GM12878 (cell line): ENCODE measurements at regions not wholly inside any gene's neighbourhood (a gene's known extent, or its start where the extent isn't known, plus 50 kb on each side); places are given as distances from the start of the nearest gene placed in this dataset.

Experiments used
- ATAC-seq: fragments of 200-7000 bp; cut with Tn5 transposase; 3 replicates; pipeline ENCODE4 v1.9.1; 2020; ENCODE audit warnings: mild to moderate bottlenecking, moderate library complexity
- BruUV-seq: library from RNA; stranded (reverse); fragments of 400-500 nt; replicated peaks from 2 replicates; lab custom pipeline; 2021; lab: Mats Ljungman, UMichigan
- CTCF ChIA-PET: fragments of 300-600 bp; sonication (Branson Sonifier 250); formaldehyde crosslinking; extraction: SDS; loops from one replicate; lab custom pipeline; 2021; ENCODE audit warnings: inconsistent platforms; lab: Yijun Ruan, JAX
- POLR2A ChIA-PET: fragments of 350-600 bp; formaldehyde crosslinking; extraction: SDS; loops from one replicate; lab custom pipeline; 2021; ENCODE audit warnings: inconsistent platforms; lab: Charles Lee
- RAD21 ChIA-PET: fragments of 300-600 bp; sonication (Branson Sonifier 250); formaldehyde crosslinking; loops from one replicate; lab custom pipeline; 2023; ENCODE audit warnings: antibody characterized with exemption; ENCODE audit not compliant: unreplicated experiment; lab: Charles Lee
- SMC1A ChIA-PET: fragments of 300-600 bp; sonication (Branson Sonifier 250); formaldehyde crosslinking; loops from one replicate; lab custom pipeline; 2023; ENCODE audit not compliant: unreplicated experiment, uncharacterized antibody; lab: Charles Lee
- DNase-seq: peaks from one replicate; pipeline ENCODE4 v3.0.0-alpha.2; 2011; ENCODE audit warnings: low read depth, low spot score
- FAIRE-seq: peaks from 3 replicates; lab custom pipeline; 2011; peaks lifted over from hg19 to GRCh38; lab: Jason Lieb, UNC
- H2AFZ ChIP-seq: 2 replicates; pipeline ENCODE4 v1.6.0; 2011; ENCODE audit warnings: low read depth, low read length, control low read depth; ENCODE audit not compliant: control insufficient read depth
- H3K27ac ChIP-seq: 2 replicates; pipeline ENCODE4 v1.5.1; 2011; ENCODE audit warnings: control low read depth; ENCODE audit not compliant: control insufficient read depth, insufficient read depth
- H3K27me3 ChIP-seq, 2 experiments: replicated peaks in 1 of 2; 2 replicates each; pipeline versions ENCODE4 v1.6.0 to v1.6.1; 2011; ENCODE audit warnings: low read length in 1 of 2; ENCODE audit not compliant: control insufficient read depth in 2 of 2, insufficient read depth in 2 of 2
- H3K36me3 ChIP-seq, 2 experiments: 2 replicates each; pipeline ENCODE4 v1.5.1; 2011; ENCODE audit warnings: low read length in 1 of 2; ENCODE audit not compliant: control insufficient read depth in 2 of 2, insufficient read depth in 2 of 2
- H3K4me1 ChIP-seq: 2 replicates; pipeline ENCODE4 v1.6.1; 2011; ENCODE audit warnings: mild to moderate bottlenecking, low read length, moderate library complexity, mixed read lengths; ENCODE audit not compliant: control insufficient read depth, insufficient read depth
- H3K4me2 ChIP-seq: 2 replicates; pipeline ENCODE4 v1.6.0; 2011; ENCODE audit warnings: control low read depth; ENCODE audit not compliant: control insufficient read depth, insufficient read depth
- H3K4me3 ChIP-seq: fragments of 200-600 bp; sonication (generic); 2 replicates; pipeline ENCODE4 v1.5.1; 2016
- H3K79me2 ChIP-seq: 2 replicates; pipeline ENCODE4 v1.6.0; 2011; ENCODE audit warnings: low read length; ENCODE audit not compliant: control insufficient read depth, insufficient read depth
- H3K9ac ChIP-seq: 2 replicates; pipeline ENCODE4 v1.8.0; 2011; ENCODE audit warnings: low read length, control low read depth, mixed read lengths; ENCODE audit not compliant: control insufficient read depth, insufficient read depth
- H3K9me3 ChIP-seq: replicated peaks from 3 replicates; pipeline ENCODE4 v1.5.1; 2011; ENCODE audit warnings: mild to moderate bottlenecking, low read length; ENCODE audit not compliant: control insufficient read depth, insufficient read depth
- H4K20me1 ChIP-seq: 2 replicates; pipeline ENCODE4 v1.6.0; 2011; ENCODE audit not compliant: control insufficient read depth, insufficient read depth
- BCL11A ChIP-seq: IDR thresholded peaks from 2 replicates; pipeline ENCODE4 v1.6.1; 2011; ENCODE audit warnings: low read depth, low read length
- ELK1 ChIP-seq: IDR thresholded peaks from 2 replicates; pipeline ENCODE4 v1.6.1; 2012; ENCODE audit warnings: low read depth, low read length, improper control_type of control experiment
- EZH2 ChIP-seq: IDR thresholded peaks from 2 replicates; pipeline ENCODE4 v1.6.1; 2012; ENCODE audit warnings: low read depth, mild to moderate bottlenecking, control low read depth, inconsistent platforms, low read length, borderline replicate concordance; ENCODE audit not compliant: control insufficient read depth
- GATAD2B ChIP-seq: fragments of 450-650 bp; conservative IDR thresholded peaks from 2 replicates; pipeline ENCODE4 v1.6.1; 2017; ENCODE audit warnings: low read depth, mild to moderate bottlenecking, moderate library complexity
- IRF4 ChIP-seq: IDR thresholded peaks from 2 replicates; pipeline ENCODE4 v1.6.1; 2011; ENCODE audit warnings: low read depth, low read length
- MEF2B ChIP-seq: fragments of 450-650 bp; IDR thresholded peaks from 2 replicates; pipeline ENCODE4 v1.6.1; 2018; ENCODE audit warnings: mild to moderate bottlenecking, moderate library complexity; ENCODE audit not compliant: partially characterized antibody, poor library complexity, severe bottlenecking
- MXI1 ChIP-seq: fragments of 150-350 bp; IDR thresholded peaks from 2 replicates; pipeline ENCODE4 v1.6.1; 2011; ENCODE audit warnings: low read depth, mild to moderate bottlenecking, inconsistent platforms, low read length, improper control_type of control experiment
- NFYB ChIP-seq: IDR thresholded peaks from 2 replicates; pipeline ENCODE4 v1.6.1; 2011; ENCODE audit warnings: low read depth, mild to moderate bottlenecking, low read length, improper control_type of control experiment, moderate library complexity; ENCODE audit not compliant: insufficient read depth
- NR2F1 ChIP-seq: fragments of 450-650 bp; conservative IDR thresholded peaks from 2 replicates; pipeline ENCODE4 v1.6.1; 2017; ENCODE audit warnings: mild to moderate bottlenecking
- PAX5 ChIP-seq: IDR thresholded peaks from 2 replicates; pipeline ENCODE4 v1.6.1; 2011; ENCODE audit warnings: low read depth, low read length, borderline replicate concordance
- REST ChIP-seq: IDR thresholded peaks from 2 replicates; pipeline ENCODE4 v1.6.1; 2012; ENCODE audit warnings: mild to moderate bottlenecking, low read depth, low read length
- SMC3 ChIP-seq: IDR thresholded peaks from 2 replicates; pipeline ENCODE4 v1.6.1; 2011; ENCODE audit warnings: low read length, improper control_type of control experiment, borderline replicate concordance
- SREBF1 ChIP-seq: IDR thresholded peaks from 2 replicates; pipeline ENCODE4 v1.6.1; 2012; ENCODE audit warnings: mild to moderate bottlenecking, low read length
- TARDBP ChIP-seq: IDR thresholded peaks from 2 replicates; pipeline ENCODE4 v1.6.1; 2016; ENCODE audit warnings: borderline replicate concordance
- WGBS: methylation state at CpG from one replicate; pipeline ENCODE4 v1.1.6; 2016; ENCODE audit warnings: low lambda C conversion rate; ENCODE audit not compliant: insufficient replicate concordance, insufficient coverage; ENCODE audit errors: missing lambda C conversion rate; 5-methylcytosine and 5-hydroxymethylcytosine counted together
- in situ Hi-C: fragments of 300-500 bp; cut with MboI; formaldehyde crosslinking; loops from 9 replicates; pipeline ENCODE4 v1.14.3; 2018; ENCODE audit warnings: mixed read lengths
- intact Hi-C: fragments of 100-400 bp; cut with micrococcal nuclease; formaldehyde crosslinking; loops from one replicate; pipeline ENCODE4 v1.14.2; 2022; ENCODE audit not compliant: unreplicated experiment

- no peak overlapping the region for H3K4me2 ChIP-seq
- POLR2A ChIA-PET: no interaction called here
- no peak overlapping the region for H3K9ac ChIP-seq
- DNase-seq (no peak), FAIRE-seq (no peak), ATAC-seq (no peak)
- no peak overlapping the region for H2AFZ ChIP-seq
- RAD21 ChIA-PET: no interaction called here
- H4K20me1 ChIP-seq: no peaks in the 10 kb centered on the region
- CTCF ChIA-PET: no interaction called here
- SMC1A ChIA-PET: no interaction called here
- H3K79me2 ChIP-seq: no peaks in the 10 kb centered on the region
- H3K27me3 ChIP-seq: peaks cover 0 to 1% of the 10 kb centered on the region in 2 experiments; a peak in 1 of 4 replicates
- intact Hi-C loops (no loop called here), in situ Hi-C loops (no loop called here)
- no peak overlapping the region for H3K27ac ChIP-seq
- H3K4me3 ChIP-seq: no peak overlapping the region
- no TSS peak for BruUV-seq
- WGBS: 67% methylated on average over 7 of the region's 7 CpGs
- H3K9me3 ChIP-seq: no peaks in the 10 kb centered on the region; the same call in 2 of the 3 replicates
- H3K36me3 ChIP-seq: no peaks in the 10 kb centered on the region
- H3K4me1 ChIP-seq: no peaks in the 10 kb centered on the region
- no peak for TF ChIP-seq EZH2
- TF ChIP-seq MEF2B: no peak
- 0 out of 2 replicates have a peak, but pooled peaks have one; percentile 8 for TF ChIP-seq NFYB
These were observed 175.9 kb downstream of the ERCC6L2 start for GRCh38 chr9:96051423-96051822.

- H3K27ac ChIP-seq: no peak overlapping the region
- RAD21 ChIA-PET: no interaction called here
- TF ChIP-seq MXI1 (no peak), ELK1 (no peak), NR2F1 (no peak), TARDBP (no peak), IRF4 (no peak), SMC3 (no peak), PAX5 (no peak), SREBF1 (no peak), GATAD2B (no peak), REST (no peak), BCL11A (no peak)
These were observed 175.3 kb downstream of the ERCC6L2 start for GRCh38 chr9:96050861-96051155.

More at GRCh38 chr9:96050861-96051155, 175.3 kb downstream of the ERCC6L2 start:
- H3K9me3 ChIP-seq: no peaks in the 10 kb centered on the region; the same call in 2 of the 3 replicates
- in situ Hi-C loops: no loop called here
- peaks cover 0 to 1% of the 10 kb centered on the region in 2 experiments; a peak in 1 of 4 replicates for H3K27me3 ChIP-seq
- H3K4me2 ChIP-seq: no peak overlapping the region
- H3K4me1 ChIP-seq: no peaks in the 10 kb centered on the region
- WGBS: 46% methylated on average over 7 of the region's 7 CpGs
- H4K20me1 ChIP-seq: no peaks in the 10 kb centered on the region
- H3K36me3 ChIP-seq: no peaks in the 10 kb centered on the region
- no peak overlapping the region for H2AFZ ChIP-seq
- ChIA-PET POLR2A (no interaction called here), SMC1A (no interaction called here), CTCF (no interaction called here)
- H3K9ac ChIP-seq: no peak overlapping the region
- DNase-seq (no peak), FAIRE-seq (no peak), ATAC-seq (no peak)
- intact Hi-C loops: no loop called here
- BruUV-seq: no TSS peak
- no peak overlapping the region for H3K4me3 ChIP-seq
- no peaks in the 10 kb centered on the region for H3K79me2 ChIP-seq
